DMS53 treated with DMSO at 0.1 percent for 48 hours (cell line): ENCODE measurements at regions not wholly inside any gene's neighbourhood (a gene's known extent, or its start where the extent isn't known, plus 50 kb on each side); places are given as distances from the start of the nearest gene placed in this dataset.

ENCODE experiments used
- DNase-seq: peaks from one replicate; lab custom pipeline; 2025; ENCODE audit not compliant: unreplicated experiment; lab: John Stamatoyannopoulos, UW

GRCh38 chr22:45094825-45095224 is 68.9 kb upstream of the NUP50 start:
- DNase-seq: no peak

GRCh38 chr22:45096256-45096907 is 67.3 kb upstream of the NUP50 start:
- DNase-seq: peak; percentile 18

- no peak for DNase-seq
These were observed 66.7 kb upstream of the NUP50 start for GRCh38 chr22:45097061-45097460.

- DNase-seq: no peak
These were observed 65.7 kb upstream of the NUP50 start for GRCh38 chr22:45098056-45098455.

- no peak for DNase-seq
These were observed 63.8 kb upstream of the NUP50 start for GRCh38 chr22:45099961-45100360.

GRCh38 chr22:45101515-45102227 is 62.1 kb upstream of the NUP50 start:
- peak; percentile 3 for DNase-seq

GRCh38 chr22:45102896-45103420 is 60.8 kb upstream of the NUP50 start:
- no peak for DNase-seq

- no peak for DNase-seq
These were observed 60.0 kb upstream of the NUP50 start for GRCh38 chr22:45103756-45104155.

GRCh38 chr22:45104313-45104712 is 59.4 kb upstream of the NUP50 start:
- DNase-seq: no peak

GRCh38 chr22:45105281-45105702 is 58.4 kb upstream of the NUP50 start:
- peak; percentile 20 for DNase-seq

GRCh38 chr22:45107671-45108070 is 56.1 kb upstream of the NUP50 start:
- no peak for DNase-seq

GRCh38 chr22:45112136-45112879 is 51.4 kb upstream of the NUP50 start:
- no peak for DNase-seq
